Astrocyte (in vitro differentiated cells and primary cell): ENCODE measurements at regions not wholly inside any gene's neighbourhood (a gene's known extent, or its start where the extent isn't known, plus 50 kb on each side); places are given as distances from the start of the nearest gene placed in this dataset.

ENCODE experiments used
- DNase-seq: peaks from one replicate; pipeline ENCODE4 v3.0.0-alpha.2; 2010; ENCODE audit warnings: low read depth
- FAIRE-seq: peaks from 2 replicates; lab custom pipeline; 2011; peaks lifted over from hg19 to GRCh38; lab: Jason Lieb, UNC
- H2AFZ ChIP-seq: 2 replicates; pipeline ENCODE4 v1.6.0; 2012; ENCODE audit warnings: low read depth, low read length, inconsistent platforms
- H3K27ac ChIP-seq: 2 replicates; pipeline ENCODE4 v1.5.1; 2011; ENCODE audit warnings: low read depth, low read length, inconsistent platforms
- H3K27me3 ChIP-seq: 2 replicates; pipeline ENCODE4 v1.6.0; 2011; ENCODE audit warnings: low read length, inconsistent platforms; ENCODE audit not compliant: insufficient read depth
- H3K36me3 ChIP-seq: 2 replicates; pipeline ENCODE4 v1.5.1; 2011; ENCODE audit warnings: low read length, inconsistent platforms; ENCODE audit not compliant: insufficient read depth
- H3K4me1 ChIP-seq: 2 replicates; pipeline ENCODE4 v1.5.1; 2011; ENCODE audit warnings: low read length, inconsistent platforms; ENCODE audit not compliant: insufficient read depth
- H3K4me2 ChIP-seq: 2 replicates; pipeline ENCODE4 v1.6.0; 2012; ENCODE audit warnings: low read length, inconsistent platforms
- H3K4me3 ChIP-seq: 2 replicates; pipeline ENCODE4 v1.5.1; 2011; ENCODE audit warnings: low read depth, mild to moderate bottlenecking, low read length, inconsistent platforms; ENCODE audit not compliant: insufficient read depth
- H3K79me2 ChIP-seq: 2 replicates; pipeline ENCODE4 v1.6.0; 2012; ENCODE audit warnings: mild to moderate bottlenecking, low read length, inconsistent platforms; ENCODE audit not compliant: insufficient read depth
- H3K9ac ChIP-seq: 2 replicates; pipeline ENCODE4 v1.6.0; 2012; ENCODE audit warnings: mild to moderate bottlenecking, low read length, inconsistent platforms
- H3K9me3 ChIP-seq: 2 replicates; pipeline ENCODE4 v1.5.1; 2012; ENCODE audit warnings: low read depth, mild to moderate bottlenecking, low read length, inconsistent platforms; ENCODE audit not compliant: insufficient read depth
- H4K20me1 ChIP-seq: 2 replicates; pipeline ENCODE4 v1.6.0; 2012; ENCODE audit warnings: low read length, inconsistent platforms; ENCODE audit not compliant: insufficient read depth
- H3K27ac Mint-ChIP-seq: one replicate; pipeline ENCODE4 v1.8.0; 2021; ENCODE audit warnings: mild to moderate bottlenecking, mixed read lengths; ENCODE audit not compliant: unreplicated experiment
- H3K27me3 Mint-ChIP-seq: one replicate; pipeline ENCODE4 v1.8.0; 2021; ENCODE audit warnings: low read depth, mixed read lengths; ENCODE audit not compliant: unreplicated experiment
- H3K36me3 Mint-ChIP-seq: one replicate; pipeline ENCODE4 v1.8.0; 2021; ENCODE audit warnings: low read depth, mixed read lengths; ENCODE audit not compliant: unreplicated experiment
- H3K4me1 Mint-ChIP-seq: one replicate; pipeline ENCODE4 v1.8.0; 2021; ENCODE audit warnings: low read depth, mixed read lengths; ENCODE audit not compliant: unreplicated experiment
- H3K4me3 Mint-ChIP-seq: one replicate; pipeline ENCODE4 v1.8.0; 2021; ENCODE audit warnings: mild to moderate bottlenecking, moderate library complexity, mixed read lengths; ENCODE audit not compliant: unreplicated experiment
- H3K9me3 Mint-ChIP-seq: one replicate; pipeline ENCODE4 v1.8.0; 2021; ENCODE audit warnings: mild to moderate bottlenecking, mixed read lengths; ENCODE audit not compliant: unreplicated experiment
- CTCF ChIP-seq: IDR thresholded peaks from 2 replicates; pipeline ENCODE4 v1.5.1; 2011; ENCODE audit warnings: low read depth, mild to moderate bottlenecking, inconsistent platforms, low read length, moderate library complexity; ENCODE audit not compliant: insufficient read depth
- EZH2 ChIP-seq: IDR thresholded peaks from 2 replicates; pipeline ENCODE4 v1.6.1; 2012; ENCODE audit warnings: mild to moderate bottlenecking, low read length, inconsistent platforms; ENCODE audit not compliant: insufficient read depth

GRCh38 chr5:178793696-178794095, 63.2 kb upstream of the ZNF354A start:
- FAIRE-seq: no peak
- no peaks in the 10 kb centered on the region for H3K4me1 ChIP-seq

GRCh38 chr5:178793151-178793550, 62.7 kb upstream of the ZNF354A start:
- DNase-seq: no peak
- Histone ChIP-seq H3K79me2 (no peaks in the 10 kb centered on the region), H3K36me3 (no peaks in the 10 kb centered on the region), H3K27ac (no peak overlapping the region), H3K27me3 (no peaks in the 10 kb centered on the region), H3K9me3 (peaks cover 9% of the 10 kb centered on the region), H3K4me3 (no peak overlapping the region), H2AFZ (no peak overlapping the region), H4K20me1 (no peaks in the 10 kb centered on the region), H3K4me1 (no peaks in the 10 kb centered on the region), H3K4me2 (no peak overlapping the region), H3K9ac (no peak overlapping the region)
- Mint-ChIP-seq H3K27ac (no peak overlapping the region), H3K9me3 (peaks cover 16% of the 10 kb centered on the region), H3K4me3 (no peak overlapping the region), H3K36me3 (peaks cover 1% of the 10 kb centered on the region), H3K4me1 (no peaks in the 10 kb centered on the region), H3K27me3 (peaks cover 8% of the 10 kb centered on the region)
- TF ChIP-seq EZH2 (no peak), CTCF (no peak)
- FAIRE-seq: no peak

More at GRCh38 chr5:178793696-178794095, 63.2 kb upstream of the ZNF354A start:
- DNase-seq: no peak
- Histone ChIP-seq H3K9ac (no peak overlapping the region), H3K27me3 (no peaks in the 10 kb centered on the region), H2AFZ (no peak overlapping the region), H3K4me2 (no peak overlapping the region), H3K79me2 (no peaks in the 10 kb centered on the region), H3K4me3 (no peak overlapping the region), H3K9me3 (peaks cover 9% of the 10 kb centered on the region), H4K20me1 (no peaks in the 10 kb centered on the region), H3K27ac (no peak overlapping the region), H3K36me3 (no peaks in the 10 kb centered on the region)
- Mint-ChIP-seq H3K27ac (no peak overlapping the region), H3K4me3 (no peak overlapping the region), H3K36me3 (peaks cover 1% of the 10 kb centered on the region), H3K27me3 (peaks cover 8% of the 10 kb centered on the region), H3K4me1 (no peaks in the 10 kb centered on the region), H3K9me3 (peaks cover 16% of the 10 kb centered on the region)
- TF ChIP-seq EZH2 (no peak), CTCF (no peak)

- peaks cover 5% of the 10 kb centered on the region for H3K27me3 Mint-ChIP-seq
- DNase-seq: no peak
- Histone ChIP-seq H3K9ac (no peak overlapping the region), H3K4me1 (no peaks in the 10 kb centered on the region), H3K4me2 (no peak overlapping the region), H3K27me3 (no peaks in the 10 kb centered on the region), H3K27ac (no peak overlapping the region), H3K36me3 (no peaks in the 10 kb centered on the region), H3K79me2 (no peaks in the 10 kb centered on the region), H3K9me3 (peaks cover 9% of the 10 kb centered on the region), H3K4me3 (no peak overlapping the region), H2AFZ (no peak overlapping the region), H4K20me1 (no peaks in the 10 kb centered on the region)
- no peaks in the 10 kb centered on the region for H3K36me3 Mint-ChIP-seq
- H3K27ac Mint-ChIP-seq: no peak overlapping the region
- no peak for FAIRE-seq
- peaks cover 12% of the 10 kb centered on the region for H3K9me3 Mint-ChIP-seq
- H3K4me1 Mint-ChIP-seq: peaks cover 9% of the 10 kb centered on the region
- H3K4me3 Mint-ChIP-seq: no peak overlapping the region
- no peak for TF ChIP-seq EZH2
- no peak for TF ChIP-seq CTCF
Observed at GRCh38 chr5:178791976-178792375, 61.5 kb upstream of the ZNF354A start.
